SH-SY5Y (cell line): ENCODE measurements at regions not wholly inside any gene's neighbourhood (a gene's known extent, or its start where the extent isn't known, plus 50 kb on each side); places are given as distances from the start of the nearest gene placed in this dataset.

Source experiments
- GATA2 ChIP-seq: IDR thresholded peaks from 2 replicates; pipeline ENCODE4 v1.6.1; 2011; ENCODE audit warnings: mild to moderate bottlenecking, low read depth, low read length
- GATA3 ChIP-seq: IDR thresholded peaks from 2 replicates; pipeline ENCODE4 v1.6.1; 2011; ENCODE audit warnings: low read depth, mild to moderate bottlenecking, low read length, moderate library complexity

DNA sequence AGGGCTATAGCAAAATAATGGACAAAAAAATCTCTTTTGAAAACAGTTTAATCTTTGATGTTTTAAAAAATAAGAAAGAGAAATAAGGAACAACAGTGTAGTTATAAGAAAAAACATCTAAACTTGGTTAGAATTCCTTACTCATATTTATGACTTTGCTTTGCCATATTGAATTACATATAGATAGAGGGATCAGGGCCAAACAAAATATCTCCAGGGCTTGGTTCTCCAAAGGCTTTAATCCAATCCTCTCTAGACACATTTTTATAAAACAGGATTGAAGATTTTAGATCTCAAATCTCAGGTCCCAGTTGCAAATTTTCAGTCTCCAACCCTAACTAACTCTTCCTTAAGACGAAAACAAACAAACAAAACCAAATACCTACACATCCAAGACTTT is 72.6 kb upstream of the RHOBTB1 start:
- TF ChIP-seq GATA2 = no peak
- TF ChIP-seq GATA3 = no peak
